ENCODE measurements at regions not wholly inside any gene's neighbourhood (a gene's known extent, or its start where the extent isn't known, plus 50 kb on each side); places are given as distances from the start of the nearest gene placed in this dataset.

DNA sequence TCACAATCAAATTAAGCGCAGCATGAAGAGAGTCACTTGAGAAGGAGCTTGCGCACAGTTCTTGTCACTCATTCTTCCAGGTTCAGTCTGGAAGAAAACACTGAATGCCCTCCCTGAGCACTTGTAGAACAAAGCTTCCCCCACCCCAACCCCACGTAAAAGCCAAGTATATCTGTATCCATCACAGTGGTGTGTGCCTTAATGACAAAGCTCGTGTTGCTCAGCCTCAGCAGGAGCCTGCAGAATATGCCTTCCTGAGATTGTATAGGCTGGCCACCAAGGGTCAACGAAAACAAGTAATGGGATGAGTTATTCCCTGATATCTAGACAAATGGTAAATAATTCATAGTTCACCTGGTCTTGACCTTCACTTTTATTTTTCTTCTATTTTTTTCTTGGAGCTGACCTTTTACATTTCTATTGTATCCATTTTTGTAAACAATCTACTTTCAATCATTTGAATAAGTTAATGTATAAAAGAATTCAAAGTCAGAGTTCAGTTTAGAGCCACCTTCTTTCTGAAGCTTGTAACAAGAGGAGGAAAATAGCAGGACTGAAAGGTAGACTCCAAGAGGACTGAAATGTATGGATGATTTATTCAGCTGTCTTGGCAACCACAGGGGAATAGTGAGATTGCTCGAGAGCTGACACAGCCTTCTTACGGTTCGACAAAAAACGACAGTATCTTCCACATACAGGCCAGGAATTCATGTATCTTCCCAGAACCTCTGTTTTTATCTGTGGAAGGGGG is 405.5 kb upstream of the TPM1 start:
- H3K27me3 ChIP-seq (ENCODE audit: control insufficient read depth, insufficient read depth, low read length): no peaks in the 10 kb centered on the region
- H3K4me1 ChIP-seq (ENCODE audit: control insufficient read depth, insufficient read depth, low read length): peaks cover 5% of the 10 kb centered on the region
- no peak overlapping the region for H3K27ac ChIP-seq (ENCODE audit: low read depth, low read length)
- no peaks in the 10 kb centered on the region for H3K36me3 ChIP-seq (ENCODE audit: control insufficient read depth, insufficient read depth, low read length)
- no peak overlapping the region for H3K4me3 ChIP-seq (ENCODE audit: low read depth, low read length)
- no peaks in the 10 kb centered on the region for H3K9me3 ChIP-seq (ENCODE audit: control insufficient read depth, insufficient read depth, low read length)
- 96% methylated on average over 2 of the region's 9 CpGs for WGBS (ENCODE audit: insufficient coverage)
- peak in 1 of 6 donors; percentile 37 for DNase-seq (ENCODE audit: low read depth in 4 of 6, low spot score in 6 of 6)

DNA sequence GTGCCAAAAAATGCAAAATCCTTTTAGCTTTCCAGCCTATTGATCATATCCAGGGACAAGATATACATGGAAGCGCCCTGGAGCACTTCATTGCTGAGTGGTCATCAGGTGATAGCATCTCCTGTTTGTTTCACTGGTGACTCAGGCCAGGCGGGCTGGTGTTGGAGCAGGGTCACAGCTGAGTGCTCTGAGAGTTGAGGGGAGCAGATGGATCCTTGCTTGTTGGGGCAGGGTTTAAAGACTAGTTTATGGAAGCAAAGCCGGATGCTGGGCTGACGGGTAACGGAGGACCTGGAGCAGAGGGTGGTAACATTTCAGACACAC is 405.0 kb upstream of the TPM1 start:
- Histone ChIP-seq H3K4me3 (ENCODE audit: low read depth, low read length) (no peak overlapping the region), H3K27ac (ENCODE audit: low read depth, low read length) (no peak overlapping the region), H3K27me3 (ENCODE audit: control insufficient read depth, insufficient read depth, low read length) (no peaks in the 10 kb centered on the region), H3K9me3 (ENCODE audit: control insufficient read depth, insufficient read depth, low read length) (no peaks in the 10 kb centered on the region), H3K36me3 (ENCODE audit: control insufficient read depth, insufficient read depth, low read length) (no peaks in the 10 kb centered on the region), H3K4me1 (ENCODE audit: control insufficient read depth, insufficient read depth, low read length) (peaks cover 5% of the 10 kb centered on the region)
- no peak for DNase-seq (ENCODE audit: low read depth in 4 of 6, low spot score in 6 of 6)
- WGBS (ENCODE audit: insufficient coverage): 64% methylated on average over 4 of the region's 5 CpGs

DNA sequence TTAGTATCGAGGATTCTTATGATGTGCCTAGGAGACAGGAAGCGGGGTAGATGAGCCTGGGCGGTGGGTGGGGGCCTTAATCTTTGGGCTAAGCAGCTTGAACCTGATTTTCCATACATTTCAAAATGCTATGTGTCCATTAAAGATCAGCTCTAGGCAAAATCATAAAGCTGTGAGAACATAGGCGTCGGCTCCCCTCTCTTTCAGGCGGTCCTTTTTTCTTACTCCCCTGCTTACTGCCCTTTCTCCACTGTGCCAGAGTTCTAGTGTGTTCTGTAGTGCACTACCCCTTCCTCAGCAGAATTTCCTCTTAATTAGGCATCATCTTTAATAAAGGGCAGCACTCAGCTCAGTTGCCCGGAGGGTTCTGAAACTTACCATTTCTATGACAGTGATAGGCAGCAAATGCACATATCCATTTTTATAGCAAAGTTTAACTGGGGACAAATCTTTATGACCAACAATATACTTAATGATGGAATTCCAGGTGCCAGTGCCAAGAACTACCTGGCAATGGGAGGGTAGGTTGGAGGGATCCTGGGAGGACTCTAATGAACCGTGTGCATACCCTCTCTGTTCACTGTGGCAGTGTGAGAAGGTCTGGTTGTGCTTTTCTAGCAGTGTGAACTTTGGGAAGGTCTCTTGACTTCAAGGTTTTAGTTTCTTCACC is 404.5 kb upstream of the TPM1 start:
- no peak overlapping the region for H3K4me3 ChIP-seq (ENCODE audit: low read depth, low read length)
- WGBS (ENCODE audit: insufficient coverage): 95% methylated on average over 5 of the region's 8 CpGs
- no peaks in the 10 kb centered on the region for H3K36me3 ChIP-seq (ENCODE audit: control insufficient read depth, insufficient read depth, low read length)
- H3K27ac ChIP-seq (ENCODE audit: low read depth, low read length): no peak overlapping the region
- H3K27me3 ChIP-seq (ENCODE audit: control insufficient read depth, insufficient read depth, low read length): no peaks in the 10 kb centered on the region
- DNase-seq (ENCODE audit: low read depth in 4 of 6, low spot score in 6 of 6): no peak
- peaks cover 5% of the 10 kb centered on the region for H3K4me1 ChIP-seq (ENCODE audit: control insufficient read depth, insufficient read depth, low read length)
- no peaks in the 10 kb centered on the region for H3K9me3 ChIP-seq (ENCODE audit: control insufficient read depth, insufficient read depth, low read length)

DNA sequence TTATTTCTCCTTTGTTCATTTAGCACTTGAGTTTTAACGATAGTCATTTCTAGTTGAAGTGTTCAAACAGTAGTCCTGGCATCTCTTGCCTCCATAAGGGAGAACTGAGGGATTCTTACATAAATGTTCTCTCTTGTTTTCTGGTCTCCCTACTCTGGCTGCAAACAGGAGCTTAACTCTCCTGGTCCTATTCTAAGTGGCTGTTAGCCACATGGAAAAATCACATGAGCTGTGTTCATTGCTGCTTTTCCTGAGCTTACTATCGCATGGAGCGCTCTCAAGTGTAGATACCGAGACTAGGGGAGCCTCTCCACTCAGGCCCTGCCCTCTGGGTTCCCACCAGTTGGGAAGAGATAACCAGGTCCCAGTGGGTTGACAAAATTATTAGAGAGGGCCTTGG is 403.1 kb upstream of the TPM1 start:
- Histone ChIP-seq H3K4me1 (ENCODE audit: control insufficient read depth, insufficient read depth, low read length) (peaks cover 6% of the 10 kb centered on the region), H3K27ac (ENCODE audit: low read depth, low read length) (no peak overlapping the region), H3K4me3 (ENCODE audit: low read depth, low read length) (no peak overlapping the region), H3K9me3 (ENCODE audit: control insufficient read depth, insufficient read depth, low read length) (no peaks in the 10 kb centered on the region), H3K27me3 (ENCODE audit: control insufficient read depth, insufficient read depth, low read length) (no peaks in the 10 kb centered on the region), H3K36me3 (ENCODE audit: control insufficient read depth, insufficient read depth, low read length) (no peaks in the 10 kb centered on the region)
- no peak for DNase-seq (ENCODE audit: low read depth in 4 of 6, low spot score in 6 of 6)
- 56% methylated on average over 4 of the region's 4 CpGs for WGBS (ENCODE audit: insufficient coverage)

DNA sequence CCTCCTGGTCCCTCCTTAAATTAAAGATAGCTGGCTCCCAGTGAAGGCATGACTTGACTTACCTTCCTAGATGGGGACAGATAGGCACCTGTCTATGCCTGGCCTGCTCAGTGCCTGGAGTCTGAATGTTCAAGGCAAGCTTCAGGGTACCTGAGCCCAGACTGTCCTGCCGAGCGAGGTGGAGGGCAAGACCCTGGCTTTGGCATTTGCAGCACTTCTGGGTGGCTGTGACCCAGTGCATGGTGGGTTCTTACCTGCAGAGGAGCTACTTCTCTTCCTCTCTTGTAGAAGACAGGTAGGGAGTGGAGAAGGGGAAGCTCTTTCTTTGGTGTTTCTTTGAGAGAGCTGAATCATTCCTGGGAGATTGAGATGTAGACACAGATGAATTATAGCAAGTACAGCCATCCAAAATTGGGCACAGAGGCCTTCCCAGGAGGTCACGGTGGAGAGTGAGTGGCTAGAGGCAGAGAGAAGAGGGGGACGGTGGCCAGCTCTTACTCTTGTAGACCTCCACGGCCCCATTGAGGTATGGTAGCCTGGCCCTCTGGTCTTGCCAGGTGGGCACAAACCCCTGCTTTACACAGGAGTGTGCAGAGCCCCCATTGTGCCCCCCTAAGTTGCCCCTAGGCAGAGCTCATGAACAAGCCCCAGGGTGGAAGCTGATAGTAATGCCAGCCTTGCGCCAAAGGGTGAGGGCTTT is 402.5 kb upstream of the TPM1 start:
- Histone ChIP-seq H3K4me3 (ENCODE audit: low read depth, low read length) (no peak overlapping the region), H3K9me3 (ENCODE audit: control insufficient read depth, insufficient read depth, low read length) (no peaks in the 10 kb centered on the region), H3K27me3 (ENCODE audit: control insufficient read depth, insufficient read depth, low read length) (no peaks in the 10 kb centered on the region), H3K4me1 (ENCODE audit: control insufficient read depth, insufficient read depth, low read length) (peaks cover 11% of the 10 kb centered on the region), H3K36me3 (ENCODE audit: control insufficient read depth, insufficient read depth, low read length) (no peaks in the 10 kb centered on the region), H3K27ac (ENCODE audit: low read depth, low read length) (no peak overlapping the region)
- DNase-seq (ENCODE audit: low read depth in 4 of 6, low spot score in 6 of 6): no peak
- WGBS (ENCODE audit: insufficient coverage): 80% methylated on average over 4 of the region's 6 CpGs

DNA sequence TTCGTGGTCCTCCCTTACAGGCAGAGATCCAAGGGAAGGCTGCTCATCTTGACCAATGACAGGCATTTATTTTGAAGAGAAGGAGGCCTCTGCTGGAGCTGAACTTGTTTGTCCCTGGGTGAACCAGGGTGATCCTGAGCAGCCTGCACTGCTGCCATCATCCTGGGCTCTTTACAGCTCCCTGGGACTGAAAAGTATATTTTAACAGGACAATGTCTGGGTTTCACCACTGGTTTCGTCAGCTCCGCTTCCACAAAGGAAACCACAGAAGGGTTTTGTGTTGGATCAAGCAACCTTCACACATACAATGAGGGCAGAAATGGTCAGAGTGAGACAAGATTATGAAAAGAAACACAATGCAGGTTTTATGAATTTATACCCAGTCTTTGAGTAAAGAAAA is 400.7 kb upstream of the TPM1 start:
- Histone ChIP-seq H3K27ac (ENCODE audit: low read depth, low read length) (no peak overlapping the region), H3K4me3 (ENCODE audit: low read depth, low read length) (no peak overlapping the region), H3K4me1 (ENCODE audit: control insufficient read depth, insufficient read depth, low read length) (peaks cover 17% of the 10 kb centered on the region), H3K36me3 (ENCODE audit: control insufficient read depth, insufficient read depth, low read length) (no peaks in the 10 kb centered on the region), H3K27me3 (ENCODE audit: control insufficient read depth, insufficient read depth, low read length) (no peaks in the 10 kb centered on the region), H3K9me3 (ENCODE audit: control insufficient read depth, insufficient read depth, low read length) (no peaks in the 10 kb centered on the region)
- 53% methylated on average over 1 of the region's 3 CpGs for WGBS (ENCODE audit: insufficient coverage)
- no peak for DNase-seq (ENCODE audit: low read depth in 4 of 6, low spot score in 6 of 6)

DNA sequence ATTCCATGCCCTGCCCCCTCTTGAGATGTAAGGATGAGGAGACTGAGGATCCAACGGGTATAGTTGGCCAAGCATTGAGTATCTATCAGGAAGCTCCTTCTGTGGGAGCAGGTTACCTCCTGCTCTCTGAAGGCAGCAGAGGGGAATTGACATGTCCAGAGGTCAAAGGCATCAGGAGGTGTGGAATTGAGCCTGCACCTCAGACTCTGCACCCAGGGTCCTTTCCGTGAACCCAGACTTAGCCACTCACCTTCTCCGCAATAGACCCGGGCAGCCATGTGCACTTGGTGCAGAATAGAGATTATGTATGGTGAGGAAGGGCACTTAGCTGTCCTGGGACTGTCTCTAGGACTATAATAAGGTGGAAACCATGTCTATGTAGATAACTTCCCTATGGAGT is 399.0 kb upstream of the TPM1 start:
- WGBS (ENCODE audit: insufficient coverage): 83% methylated on average over 1 of the region's 4 CpGs
- no peak for DNase-seq (ENCODE audit: low read depth in 4 of 6, low spot score in 6 of 6)
- Histone ChIP-seq H3K36me3 (ENCODE audit: control insufficient read depth, insufficient read depth, low read length) (no peaks in the 10 kb centered on the region), H3K27ac (ENCODE audit: low read depth, low read length) (no peak overlapping the region), H3K27me3 (ENCODE audit: control insufficient read depth, insufficient read depth, low read length) (no peaks in the 10 kb centered on the region), H3K4me3 (ENCODE audit: low read depth, low read length) (no peak overlapping the region), H3K4me1 (ENCODE audit: control insufficient read depth, insufficient read depth, low read length) (peaks cover 17% of the 10 kb centered on the region), H3K9me3 (ENCODE audit: control insufficient read depth, insufficient read depth, low read length) (no peaks in the 10 kb centered on the region)

DNA sequence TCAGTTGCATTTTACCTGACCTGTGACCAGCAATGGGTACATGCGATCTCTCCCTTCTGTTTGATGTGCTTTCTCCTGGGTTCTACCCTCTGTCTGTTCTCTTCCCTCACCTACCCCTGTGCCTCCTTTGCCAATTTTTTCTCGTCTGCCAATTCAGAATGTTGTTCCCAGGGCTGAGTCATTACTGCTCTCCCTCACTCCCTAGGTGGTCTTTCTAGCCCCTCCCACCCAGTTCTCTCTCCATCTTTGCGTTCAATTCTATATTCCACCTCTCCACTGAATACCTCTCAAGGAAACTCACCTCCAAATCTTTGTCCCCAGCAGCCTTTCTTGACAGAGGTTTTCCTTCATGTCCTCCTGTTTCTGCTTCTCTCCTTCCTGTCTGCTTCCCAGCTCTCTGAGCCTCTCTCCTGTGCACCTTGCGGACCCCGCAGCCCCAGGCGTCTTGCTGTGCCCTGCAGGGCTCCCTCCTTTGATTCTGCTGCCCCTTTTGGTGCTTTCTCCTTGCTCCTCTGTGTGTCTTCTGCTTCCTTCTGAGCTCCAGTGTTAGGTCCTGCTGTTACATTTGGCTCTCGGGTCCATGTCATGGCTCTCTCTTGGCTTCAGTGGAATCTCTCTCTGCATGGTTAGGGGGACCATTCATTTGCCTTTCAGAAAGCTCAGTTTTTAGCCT is 398.2 kb upstream of the TPM1 start:
- WGBS (ENCODE audit: insufficient coverage): 71% methylated on average over 7 of the region's 7 CpGs
- H3K27ac ChIP-seq (ENCODE audit: low read depth, low read length): no peak overlapping the region
- peaks cover 17% of the 10 kb centered on the region for H3K4me1 ChIP-seq (ENCODE audit: control insufficient read depth, insufficient read depth, low read length)
- H3K27me3 ChIP-seq (ENCODE audit: control insufficient read depth, insufficient read depth, low read length): no peaks in the 10 kb centered on the region
- no peaks in the 10 kb centered on the region for H3K36me3 ChIP-seq (ENCODE audit: control insufficient read depth, insufficient read depth, low read length)
- no peaks in the 10 kb centered on the region for H3K9me3 ChIP-seq (ENCODE audit: control insufficient read depth, insufficient read depth, low read length)
- no peak for DNase-seq (ENCODE audit: low read depth in 4 of 6, low spot score in 6 of 6)
- H3K4me3 ChIP-seq (ENCODE audit: low read depth, low read length): no peak overlapping the region

DNA sequence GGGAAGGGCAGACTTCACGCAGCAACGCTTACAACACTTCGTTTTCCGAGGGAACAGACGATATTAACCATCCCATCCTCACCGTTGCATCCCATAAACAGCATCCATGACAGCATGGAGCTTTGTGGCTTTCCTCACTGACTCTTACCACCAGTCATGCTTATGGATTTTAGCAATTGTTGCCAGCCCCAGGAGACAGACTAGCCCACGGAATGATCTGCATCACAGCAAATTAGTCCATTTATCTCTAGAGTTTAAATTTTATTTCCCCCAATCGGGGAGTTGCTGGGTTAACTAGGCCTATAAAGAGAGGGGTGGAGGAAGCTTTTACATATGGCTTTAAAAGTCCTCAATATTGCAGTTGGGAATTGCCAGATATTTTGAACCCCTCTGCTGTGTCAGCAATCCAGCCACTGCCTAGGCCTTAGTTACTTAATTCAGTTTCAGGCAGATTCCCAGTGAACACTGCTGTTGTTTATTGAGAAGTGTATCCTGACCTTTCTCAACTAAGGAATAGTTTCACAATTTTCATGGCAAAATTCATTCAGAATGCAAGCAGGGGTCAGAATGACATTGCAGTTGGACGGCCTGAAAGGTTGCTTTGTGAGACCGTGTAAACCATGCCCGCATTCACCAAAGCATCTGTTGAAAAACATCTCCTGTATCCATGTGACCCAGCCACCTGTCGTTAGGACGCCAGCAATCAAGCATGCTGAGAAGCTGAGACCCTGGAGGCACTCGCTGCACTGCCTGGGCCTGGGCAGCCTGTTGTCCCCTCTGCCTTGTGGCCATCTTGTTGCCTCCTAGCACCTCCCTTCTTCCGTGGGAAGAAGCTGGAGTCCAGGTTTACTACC is 397.4 kb upstream of the TPM1 start:
- 44% methylated on average over 12 of the region's 15 CpGs for WGBS (ENCODE audit: insufficient coverage)
- peak in 1 of 6 donors; percentile 86 for DNase-seq (ENCODE audit: low read depth in 4 of 6, low spot score in 6 of 6)
- H3K27me3 ChIP-seq (ENCODE audit: control insufficient read depth, insufficient read depth, low read length): no peaks in the 10 kb centered on the region
- no peaks in the 10 kb centered on the region for H3K9me3 ChIP-seq (ENCODE audit: control insufficient read depth, insufficient read depth, low read length)
- no peak overlapping the region for H3K27ac ChIP-seq (ENCODE audit: low read depth, low read length)
- H3K4me3 ChIP-seq (ENCODE audit: low read depth, low read length): no peak overlapping the region
- H3K36me3 ChIP-seq (ENCODE audit: control insufficient read depth, insufficient read depth, low read length): no peaks in the 10 kb centered on the region
- H3K4me1 ChIP-seq (ENCODE audit: control insufficient read depth, insufficient read depth, low read length): peaks cover 17% of the 10 kb centered on the region
